Smooth muscle cell of the brain vasculature (primary cell): ENCODE measurements at regions not wholly inside any gene's neighbourhood (a gene's known extent, or its start where the extent isn't known, plus 50 kb on each side); places are given as distances from the start of the nearest gene placed in this dataset.
"Not testable (repeated sequence)": the region's sequence is repeated elsewhere in the genome, so short reads cannot be mapped to it uniquely, and the experiment has no call there.

ENCODE experiments used
- DNase-seq: peaks from one replicate; pipeline ENCODE4 v3.0.0-alpha.2; 2012; ENCODE audit warnings: low read depth, low spot score

DNA sequence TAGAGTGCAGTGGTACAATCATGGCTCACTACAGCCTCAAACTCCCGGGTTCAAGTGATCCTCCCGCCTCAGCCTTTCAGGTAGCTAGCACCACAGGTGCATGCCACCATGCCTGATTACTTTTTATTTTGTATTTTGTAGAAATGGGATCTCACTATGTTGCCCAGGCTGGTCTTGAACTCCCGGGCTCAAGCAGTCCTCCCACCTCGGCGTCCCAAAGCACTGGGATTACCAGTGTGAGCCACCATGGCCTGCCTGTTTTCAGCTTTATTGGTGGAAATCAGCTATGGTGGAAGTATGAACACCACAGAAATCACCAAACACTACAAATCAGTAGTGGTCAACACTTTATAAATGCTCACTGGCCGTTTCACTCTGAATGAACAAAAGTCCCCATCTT is 299.9 kb upstream of the LYZL1 start:
- DNase-seq = no peak

DNA sequence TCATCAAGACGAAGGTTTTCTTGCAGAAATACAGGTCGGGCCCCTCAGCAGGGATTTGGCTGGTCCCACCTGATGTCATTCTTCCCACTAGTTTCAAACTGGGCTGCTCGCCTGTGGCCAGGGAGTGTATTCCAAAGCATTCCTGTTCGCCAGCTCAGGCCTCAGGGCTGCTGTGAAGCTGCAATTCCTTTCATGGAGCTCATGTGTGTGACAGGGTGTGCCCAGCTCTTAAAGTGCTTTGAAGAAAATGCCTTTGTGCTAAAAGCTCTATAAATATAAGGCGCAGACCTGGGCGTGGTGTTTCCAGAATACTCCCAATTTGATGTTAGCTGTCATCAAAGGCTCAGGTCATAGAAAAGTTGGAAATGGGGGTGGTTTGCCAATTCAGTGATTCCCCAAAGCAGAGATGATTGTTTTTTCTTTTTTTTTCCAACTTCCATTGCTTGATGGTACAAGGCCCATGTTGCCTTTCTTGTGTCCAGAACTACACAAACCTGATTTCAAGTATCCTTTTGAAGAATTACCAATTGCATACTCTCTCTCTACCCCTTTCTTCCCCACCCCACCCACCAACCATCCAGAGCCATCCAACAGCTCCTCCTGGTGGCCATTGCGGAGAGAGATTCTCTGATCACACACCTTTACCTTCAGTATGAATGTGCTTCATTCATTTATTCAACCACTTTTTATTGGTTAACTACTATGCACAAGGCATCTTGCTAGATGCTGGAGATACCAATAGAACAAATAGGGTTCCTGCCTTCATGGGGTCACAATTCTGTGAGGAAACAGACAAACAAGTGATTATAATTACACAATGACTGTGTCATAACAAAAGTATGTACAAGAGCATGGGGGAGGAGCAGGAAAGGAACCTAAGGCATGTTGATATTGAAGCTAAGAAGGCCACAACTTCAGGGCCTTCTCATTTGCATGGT is 297.3 kb upstream of the LYZL1 start:
- DNase-seq = no peak

DNA sequence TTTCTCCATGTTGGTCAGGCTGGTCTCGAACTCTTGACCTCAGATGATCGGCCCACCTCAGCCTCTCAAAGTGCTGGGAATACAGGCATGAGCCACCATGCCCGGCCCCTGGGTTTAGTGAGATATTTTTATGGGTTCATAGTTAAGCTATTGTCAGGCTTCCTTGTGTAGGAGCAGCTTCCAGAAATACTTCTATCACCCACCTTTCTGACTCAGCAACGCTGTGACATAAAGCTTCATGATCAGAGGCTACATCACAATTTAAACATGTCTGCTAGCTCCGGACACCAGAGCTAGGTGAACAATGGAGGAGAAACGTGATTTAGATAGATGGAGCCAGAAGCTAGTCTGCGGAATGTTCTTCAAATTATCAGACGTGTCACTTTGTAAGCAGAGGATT is 295.8 kb upstream of the LYZL1 start:
- DNase-seq = no peak

DNA sequence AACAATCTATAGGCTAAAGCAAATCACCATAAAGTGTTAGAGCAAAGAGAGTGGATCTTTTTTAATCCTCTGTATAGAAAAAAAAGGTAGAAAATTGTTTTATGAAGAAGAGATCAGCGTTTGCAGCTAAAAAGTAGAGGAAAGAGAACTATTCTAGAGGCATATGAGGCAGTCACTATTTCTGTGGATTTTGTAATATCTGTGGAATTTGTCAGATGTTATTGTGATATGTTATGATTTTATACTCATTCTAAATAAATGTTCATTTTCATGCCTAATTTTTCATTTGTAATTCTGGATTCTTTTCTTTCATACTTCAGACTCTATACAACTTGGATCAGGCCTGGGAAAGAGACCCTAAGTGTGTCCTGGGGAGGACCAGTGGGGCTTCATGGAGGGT is 295.0 kb upstream of the LYZL1 start:
- no peak for DNase-seq

DNA sequence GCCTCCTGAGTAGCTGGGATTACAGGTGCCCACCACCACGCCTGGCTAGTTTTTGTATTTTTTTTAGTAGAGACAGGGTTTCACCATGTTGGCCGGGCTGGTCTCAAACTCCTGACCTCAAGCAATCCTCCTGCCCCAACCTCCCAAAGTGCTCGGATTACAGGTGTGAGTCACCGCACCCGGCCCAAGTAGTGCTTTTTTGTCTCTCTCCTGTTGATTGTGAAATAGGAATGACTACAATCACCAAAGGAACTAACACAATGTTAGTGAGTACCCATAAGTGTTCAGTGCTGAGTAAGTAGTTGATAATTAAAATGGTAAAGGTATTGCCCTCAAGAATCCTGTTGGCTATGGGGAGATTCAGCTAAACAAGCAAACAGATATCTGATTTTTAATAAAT is 294.1 kb upstream of the LYZL1 start:
- not testable (repeated sequence) for DNase-seq

DNA sequence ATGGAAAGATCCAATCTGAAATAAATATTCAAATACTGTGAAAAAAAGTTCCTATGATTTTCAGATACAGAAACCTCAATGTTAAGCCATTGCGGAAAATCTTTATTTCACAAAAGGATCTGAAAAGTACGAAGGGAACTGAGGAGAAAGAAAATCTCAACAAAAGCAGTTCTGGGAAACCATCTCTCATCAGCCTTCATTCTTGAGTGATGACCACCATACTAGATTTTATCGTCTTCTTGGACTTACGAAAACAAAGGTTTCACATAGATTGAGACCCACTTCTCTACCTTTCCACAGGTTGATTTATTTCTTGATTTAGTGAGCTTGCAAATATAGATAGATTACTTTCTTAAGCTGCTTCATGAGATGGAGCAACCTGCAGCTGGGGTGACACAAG is 293.4 kb upstream of the LYZL1 start:
- DNase-seq = no peak

DNA sequence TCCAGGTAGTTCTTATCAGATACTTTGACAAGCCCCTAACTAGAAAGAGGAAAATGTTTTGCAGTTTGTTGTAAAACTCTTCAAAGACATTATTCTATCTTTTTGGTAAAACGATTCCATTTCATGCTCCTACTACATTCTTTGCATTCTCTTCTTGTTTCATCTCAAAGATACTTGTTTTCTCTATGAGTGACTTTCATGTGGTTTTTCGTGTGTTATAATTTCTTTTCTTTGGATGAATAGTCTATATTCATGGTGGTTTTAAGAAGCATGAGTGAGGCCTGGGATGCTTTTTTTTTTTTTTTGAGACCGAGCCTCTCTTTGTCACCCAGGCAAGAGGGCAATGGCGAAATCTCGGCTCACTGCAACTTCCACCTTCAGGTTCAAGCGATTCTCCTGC is 292.5 kb upstream of the LYZL1 start:
- DNase-seq = no peak

DNA sequence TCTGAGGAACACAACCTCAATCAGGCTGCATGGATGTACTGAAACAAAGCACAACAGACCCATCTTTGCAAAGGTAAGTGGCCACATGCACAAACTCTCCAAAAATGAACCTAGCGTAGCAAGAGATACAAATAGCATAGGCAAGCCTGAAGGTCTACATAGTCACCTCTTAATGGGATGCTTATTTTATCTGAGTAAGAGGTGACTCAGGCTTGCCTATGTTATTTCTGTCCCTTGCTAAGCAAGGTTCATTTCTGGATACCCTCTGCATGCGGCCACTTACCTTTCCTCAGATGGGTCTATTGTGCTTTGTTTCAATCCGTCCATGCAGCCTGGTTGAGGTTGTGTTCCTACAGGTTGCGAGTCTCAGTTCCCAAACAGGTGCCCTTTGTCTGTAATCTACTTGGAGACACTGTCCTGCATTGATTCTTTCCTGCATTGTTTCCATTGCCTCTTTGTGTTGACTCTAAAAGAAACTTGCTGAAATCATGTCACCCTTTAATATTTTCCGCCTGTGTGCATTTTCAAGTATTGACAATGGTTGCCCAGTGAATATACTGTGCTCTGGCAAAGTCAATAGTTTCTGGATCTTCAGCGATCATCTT is 291.8 kb upstream of the LYZL1 start:
- DNase-seq = no peak

DNA sequence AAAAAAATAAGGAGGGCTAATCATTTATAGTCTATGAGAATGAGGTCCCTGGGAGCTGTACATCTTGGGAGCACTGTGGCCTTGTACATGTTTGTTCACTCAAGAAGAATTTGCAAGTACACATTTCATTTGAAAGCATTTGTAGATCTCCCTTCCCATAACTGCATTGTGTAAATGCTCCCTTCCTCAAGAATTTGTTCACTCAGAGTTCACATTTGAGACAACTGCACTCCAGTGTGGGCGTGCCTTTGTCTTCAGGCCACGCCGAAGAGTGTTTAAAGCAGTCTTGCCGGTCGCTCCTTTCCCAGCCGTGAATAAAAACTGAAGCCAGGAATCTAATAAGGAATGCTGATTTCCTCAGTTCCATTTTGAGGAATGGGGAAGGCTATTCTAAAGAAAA is 291.1 kb upstream of the LYZL1 start:
- DNase-seq = no peak

DNA sequence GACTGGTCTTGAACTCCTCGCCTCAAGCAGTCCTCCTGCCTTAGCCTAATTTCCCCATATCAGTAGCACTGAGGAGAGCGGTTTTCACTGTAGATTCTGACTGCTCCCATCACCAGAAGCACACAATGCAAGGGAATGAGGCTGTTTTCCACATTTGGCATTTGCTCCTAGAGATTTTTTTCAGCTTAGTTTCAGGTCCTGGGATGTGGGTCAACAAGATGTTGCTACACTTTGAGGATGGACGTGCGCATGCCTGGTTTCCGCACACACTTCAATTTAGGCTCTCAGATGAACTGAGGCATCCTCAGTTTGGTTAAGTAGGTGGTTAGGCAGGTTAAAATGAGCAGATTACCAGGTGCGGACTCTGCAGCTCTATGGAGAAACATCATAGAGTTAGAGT is 287.1 kb upstream of the LYZL1 start:
- no peak for DNase-seq

DNA sequence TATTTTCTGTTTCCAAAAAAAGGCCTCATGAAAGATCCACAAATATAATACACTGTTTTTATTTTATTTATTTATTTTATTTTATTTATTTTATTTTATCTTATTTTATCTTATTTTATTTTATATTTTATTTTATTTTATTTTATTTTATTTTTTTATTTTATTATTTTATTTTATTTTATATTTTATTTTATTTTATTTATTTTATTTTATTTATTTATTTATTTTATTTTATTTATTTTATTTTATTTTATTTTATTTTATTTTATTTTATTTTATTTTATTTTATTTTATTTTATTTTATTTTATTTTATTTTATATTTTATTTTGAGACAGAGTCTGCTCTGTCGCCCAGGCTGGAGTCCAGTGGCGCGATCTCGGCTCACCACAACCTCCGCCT is 285.9 kb upstream of the LYZL1 start:
- DNase-seq = not testable (repeated sequence)

DNA sequence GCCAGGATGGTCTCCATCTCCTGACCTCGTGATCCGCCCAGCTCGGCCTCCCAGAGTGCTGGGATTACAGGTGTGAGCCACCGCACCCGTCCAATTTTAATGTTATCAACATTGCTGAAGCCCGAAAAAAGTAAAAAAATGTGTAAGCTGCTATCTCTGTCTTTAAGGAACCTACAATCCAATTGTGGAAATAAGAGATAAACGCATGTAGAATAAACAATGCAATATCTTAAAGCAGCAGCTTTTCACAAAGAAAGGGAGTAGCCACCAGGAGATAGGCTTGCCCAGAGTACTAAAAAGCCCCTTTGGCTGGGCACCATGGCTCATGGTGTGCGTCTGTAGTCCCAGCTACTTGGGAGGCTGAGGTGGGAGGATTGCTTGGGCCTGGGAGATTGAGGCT is 282.9 kb upstream of the LYZL1 start:
- no peak for DNase-seq

DNA sequence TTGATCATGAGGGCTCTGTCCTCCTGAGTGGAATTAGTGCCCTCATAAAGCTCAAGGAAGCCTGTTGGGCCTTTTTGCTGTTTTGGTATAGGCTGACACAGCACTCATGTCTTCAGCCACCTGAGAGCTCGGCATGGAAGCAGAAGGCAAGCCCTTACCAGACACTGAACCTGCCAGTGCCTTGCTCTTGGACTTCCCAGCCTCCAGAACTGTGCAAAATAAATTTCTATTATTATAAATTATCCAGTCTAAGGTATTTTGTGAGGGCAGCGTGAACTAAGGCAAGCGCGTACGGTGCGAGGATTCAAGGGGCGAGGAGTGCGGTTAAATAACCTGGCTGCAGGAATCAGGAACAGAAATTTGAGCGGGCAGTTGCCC is 281.5 kb upstream of the LYZL1 start:
- DNase-seq = no peak

DNA sequence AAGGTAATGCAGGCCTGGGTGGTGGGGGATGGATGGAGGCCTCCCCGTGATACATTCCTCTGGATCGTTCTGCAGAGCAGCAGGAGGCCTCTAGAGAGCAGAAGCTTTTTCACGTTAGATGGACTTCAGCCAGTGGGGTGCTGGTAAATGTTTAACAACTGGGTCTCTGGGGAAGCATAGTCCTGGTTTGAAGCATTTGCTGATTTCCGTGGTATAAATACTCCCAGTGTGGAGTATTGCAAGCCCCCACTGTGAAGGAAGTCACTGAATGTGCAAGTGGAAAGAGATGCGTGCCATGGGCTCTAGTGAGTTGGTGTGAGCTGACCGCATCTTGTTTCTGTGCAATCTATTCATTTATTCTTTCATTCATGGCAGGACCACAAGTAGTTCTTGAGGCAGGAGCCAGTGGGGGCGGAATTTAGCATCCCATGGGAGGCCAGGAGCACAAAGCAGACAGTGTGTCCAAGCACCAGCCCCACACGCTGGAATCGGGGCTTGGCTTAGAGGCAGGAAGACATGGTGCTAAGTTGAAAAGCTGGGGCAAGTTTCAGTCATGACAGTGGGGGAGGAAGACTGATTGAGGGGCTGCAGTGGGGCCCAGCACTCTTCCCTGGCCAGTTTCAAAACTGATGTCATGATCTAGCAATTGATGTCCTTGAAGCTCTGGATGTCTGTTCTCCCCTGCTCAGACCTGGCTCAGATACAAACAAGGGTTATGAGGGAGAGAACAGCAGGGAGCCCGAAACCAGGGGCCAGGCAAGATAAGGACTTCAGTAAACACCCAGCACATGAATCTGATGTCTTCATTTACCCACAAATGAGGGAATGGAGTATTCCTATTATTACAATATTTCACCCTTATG is 280.9 kb upstream of the LYZL1 start:
- no peak for DNase-seq

DNA sequence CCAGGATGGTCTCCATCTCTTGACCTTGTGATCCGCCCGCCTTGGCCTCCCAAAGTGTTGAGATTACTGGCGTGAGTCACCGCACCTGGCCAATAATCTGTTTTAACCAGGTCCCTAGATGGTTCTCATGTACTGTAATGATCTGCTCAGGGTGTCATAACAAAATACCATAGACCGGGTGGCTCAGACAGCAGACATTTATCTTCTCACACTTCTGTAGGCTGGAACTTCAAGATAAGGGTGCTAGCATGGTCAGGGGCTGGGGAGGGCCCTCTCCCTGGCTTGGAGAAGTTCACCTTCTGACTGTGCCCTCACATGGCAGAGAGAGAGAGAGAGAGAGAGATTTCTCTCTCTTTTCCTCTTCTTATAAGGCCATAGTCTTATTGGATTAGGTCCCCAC is 279.4 kb upstream of the LYZL1 start:
- no peak for DNase-seq

DNA sequence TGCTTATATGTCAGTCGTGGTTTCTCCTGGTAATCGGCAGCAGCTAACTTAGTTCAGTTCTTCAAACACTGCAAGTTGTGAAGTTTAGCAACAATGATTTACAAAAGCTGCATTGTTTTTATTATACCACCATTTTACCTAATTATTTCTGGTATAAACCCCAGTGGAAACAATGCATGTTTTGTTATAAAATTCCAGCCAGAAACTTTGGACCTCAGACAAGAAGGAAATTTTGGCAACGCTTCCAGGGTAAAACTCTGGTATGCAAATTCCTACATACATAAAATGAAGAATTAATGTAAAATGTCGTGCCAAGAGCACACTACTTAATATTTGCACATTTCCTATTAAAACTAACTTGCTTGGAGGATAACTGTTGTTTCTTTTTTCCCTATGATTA is 277.4 kb upstream of the LYZL1 start:
- no peak for DNase-seq

DNA sequence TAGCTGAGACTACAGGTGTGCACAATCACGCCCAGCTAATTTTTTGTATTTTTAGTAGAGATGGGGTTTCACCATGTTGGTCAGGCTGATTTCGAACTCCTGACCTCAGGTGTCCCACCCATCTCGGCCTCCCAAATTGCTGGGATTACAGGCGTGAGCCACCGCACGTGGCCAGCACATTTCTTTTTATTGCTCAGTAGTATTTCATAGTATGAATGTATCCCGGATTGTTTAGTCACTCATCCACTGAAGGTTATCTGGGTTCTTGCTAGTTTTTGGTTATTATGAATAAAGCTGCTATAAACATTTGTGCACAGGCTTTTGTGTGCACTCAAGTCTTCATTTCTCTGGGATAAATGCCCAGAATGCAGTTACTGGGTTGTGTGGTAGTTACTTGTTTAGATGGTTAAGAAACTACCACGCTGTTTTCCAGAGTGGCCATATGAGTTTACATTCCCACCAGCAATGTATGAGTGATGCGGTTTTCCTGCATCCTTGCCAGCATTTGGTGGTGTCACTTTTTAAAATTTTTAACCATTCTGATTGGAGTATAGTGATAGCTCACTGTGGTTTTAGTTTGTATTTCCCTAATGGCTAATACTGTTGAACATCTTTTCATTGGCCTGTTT is 275.8 kb upstream of the LYZL1 start:
- DNase-seq = no peak

DNA sequence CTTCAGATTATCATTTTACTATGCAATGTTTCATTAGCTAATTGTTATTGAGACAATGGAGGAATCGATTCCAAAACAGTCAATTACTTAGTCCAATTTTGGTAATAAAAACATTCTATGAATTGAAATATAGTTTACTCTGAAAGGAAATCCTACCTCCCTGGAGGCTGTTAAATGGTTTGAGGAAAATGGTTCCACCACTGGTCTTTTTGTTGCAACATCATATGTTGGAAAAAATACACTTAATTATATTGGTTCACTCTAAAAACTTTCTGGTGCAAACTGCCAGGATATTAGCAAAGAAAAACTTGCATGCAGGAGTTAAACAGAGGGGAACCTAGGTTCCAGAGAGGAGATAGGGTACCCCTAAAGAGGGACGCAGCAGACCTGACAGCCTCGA is 267.3 kb upstream of the LYZL1 start:
- DNase-seq = no peak

DNA sequence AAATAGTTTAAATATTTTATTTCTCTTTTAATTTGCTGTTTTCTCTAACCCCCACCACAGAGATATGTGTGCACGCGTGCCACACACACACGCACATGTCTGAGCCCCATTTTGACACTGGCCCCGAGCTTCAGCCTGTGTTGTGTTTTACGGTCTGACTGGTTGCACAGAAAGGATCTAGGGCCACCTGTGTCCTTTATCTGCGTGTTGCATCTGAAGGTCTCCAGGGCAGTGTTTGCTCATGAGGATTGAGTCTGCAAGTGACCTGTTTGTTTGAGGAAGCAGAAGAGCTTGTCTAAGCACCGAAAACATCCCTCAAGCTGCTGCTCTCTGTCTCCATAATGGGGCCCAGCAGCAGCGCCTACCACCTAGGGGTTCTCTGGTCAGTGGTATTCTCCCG is 266.4 kb upstream of the LYZL1 start:
- DNase-seq = no peak

DNA sequence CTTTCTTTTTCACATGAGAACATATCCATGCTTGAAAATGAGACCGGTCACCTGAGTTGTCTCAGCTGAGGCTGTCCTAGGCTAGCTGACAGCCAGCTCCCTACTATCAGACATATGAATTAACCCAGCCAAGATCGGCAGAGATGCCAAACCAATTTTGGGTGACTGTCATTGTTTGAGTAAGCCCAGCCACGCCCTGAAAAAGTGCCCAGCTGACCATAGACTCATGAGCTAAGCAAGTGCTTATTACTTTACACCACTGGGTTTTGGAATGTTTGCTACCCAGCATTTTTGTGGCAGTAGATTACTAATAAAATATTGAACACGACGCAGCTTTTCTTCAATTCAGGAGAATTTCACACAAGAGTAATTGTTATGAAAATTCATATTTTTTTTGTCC is 265.2 kb upstream of the LYZL1 start:
- no peak for DNase-seq

DNA sequence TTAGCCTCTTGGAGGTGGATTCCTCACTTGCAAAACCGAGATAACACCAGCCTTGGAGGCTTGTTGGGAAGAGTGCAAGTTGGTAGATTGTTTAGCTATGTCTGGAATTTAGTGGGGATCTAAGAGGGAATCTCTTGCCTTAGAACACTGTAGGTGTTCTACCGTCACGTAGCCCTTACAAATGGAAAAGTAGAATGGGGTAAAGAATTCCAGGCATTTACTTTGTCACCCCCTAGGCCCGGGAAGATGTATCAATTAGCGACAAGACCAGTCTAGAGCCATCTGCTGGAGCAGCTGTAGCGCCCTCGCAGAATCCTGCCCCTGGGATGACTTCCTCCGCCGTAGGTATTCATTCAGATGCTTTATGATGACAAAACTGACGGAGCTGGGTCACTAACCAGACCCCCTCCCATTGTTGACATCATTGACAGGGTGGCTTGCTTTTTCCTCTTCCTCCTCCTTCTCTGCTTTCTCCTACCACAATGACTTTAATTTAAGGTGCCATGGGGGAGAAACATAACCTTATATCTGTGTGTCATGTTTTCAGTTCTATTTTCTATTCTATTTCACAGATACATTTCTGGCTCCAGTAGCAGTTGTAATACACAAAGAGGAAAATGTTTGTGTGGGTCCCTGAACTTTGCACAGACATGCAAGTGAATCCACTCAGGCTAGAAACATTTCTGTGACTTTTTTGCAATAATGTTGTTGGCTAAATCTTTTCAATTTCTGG is 262.6 kb upstream of the LYZL1 start:
- no peak for DNase-seq
